HepG2 (cell line): ENCODE measurements at regions not wholly inside any gene's neighbourhood (a gene's known extent, or its start where the extent isn't known, plus 50 kb on each side); places are given as distances from the start of the nearest gene placed in this dataset.

Experiments
- ATAC-seq: fragments of 200-7000 bp; cut with Tn5 transposase; 3 replicates; pipeline ENCODE4 v1.9.1; 2020; ENCODE audit warnings: mild to moderate bottlenecking, moderate library complexity
- BruUV-seq: library from RNA; stranded (reverse); fragments of 400-500 nt; replicated peaks from 2 replicates; lab custom pipeline; 2021; lab: Mats Ljungman, UMichigan
- CTCF ChIA-PET: fragments of 300-600 bp; formaldehyde crosslinking; extraction: SDS; loops from one replicate; lab custom pipeline; 2021; ENCODE audit warnings: low total read pairs, inconsistent platforms, low intra/inter-chr PET ratio; lab: Yijun Ruan, JAX
- POLR2A ChIA-PET: fragments of 350-600 bp; sonication (Branson Sonifier 250); formaldehyde crosslinking; loops from one replicate; lab custom pipeline; 2020; ENCODE audit warnings: antibody characterized with exemption, inconsistent platforms; lab: Yijun Ruan, JAX
- DNase-seq: peaks from one replicate; pipeline ENCODE4 v3.0.0-alpha.2; 2015; ENCODE audit warnings: low spot score
- FAIRE-seq: peaks from 3 replicates; lab custom pipeline; 2011; peaks lifted over from hg19 to GRCh38; lab: Jason Lieb, UNC
- H2AFZ ChIP-seq: one replicate; pipeline ENCODE4 v1.6.1; 2011; ENCODE audit warnings: low read length, inconsistent platforms
- H3K27ac ChIP-seq: fragments of 300-600 bp; 3 replicates; pipeline ENCODE4 v1.8.0; 2011; ENCODE audit warnings: mixed run types, mild to moderate bottlenecking, mixed read lengths, low read length, inconsistent platforms; ENCODE audit not compliant: insufficient read depth; ENCODE audit errors: extremely low read length
- H3K27me3 ChIP-seq, 2 experiments: fragments of 200-600 bp in 1 of 2; 2 replicates in 1 of 2; 3 replicates in 1 of 2; pipeline versions ENCODE4 v1.6.0 to v1.8.0; 2011; ENCODE audit warnings: low read length in 2 of 2, mild to moderate bottlenecking in 2 of 2, moderate library complexity in 2 of 2, inconsistent platforms in 1 of 2; ENCODE audit not compliant: insufficient read depth in 2 of 2, control insufficient read depth in 1 of 2
- H3K36me3 ChIP-seq, 2 experiments: fragments of 200-600 bp in 1 of 2; replicated peaks in 1 of 2; 2 replicates in 1 of 2; 3 replicates in 1 of 2; pipeline versions ENCODE4 v1.5.1 to v1.8.0; 2011; ENCODE audit warnings: low read length in 2 of 2, inconsistent platforms in 1 of 2; ENCODE audit not compliant: insufficient read depth in 2 of 2, control insufficient read depth in 1 of 2
- H3K4me1 ChIP-seq: 2 replicates; pipeline ENCODE4 v1.5.1; 2012; ENCODE audit warnings: low read length, inconsistent platforms; ENCODE audit not compliant: insufficient read depth
- H3K4me2 ChIP-seq: 2 replicates; pipeline ENCODE4 v1.6.0; 2011; ENCODE audit warnings: low read depth, low read length, inconsistent platforms
- H3K4me3 ChIP-seq, 3 experiments: fragments of 200-600 bp in 1 of 3; sonication (generic), shearing (Covaris generic) in 1 of 3; replicated peaks in 1 of 3; 2 replicates each; pipeline ENCODE4 v1.5.1; 2011 to 2016; ENCODE audit warnings: low read length in 3 of 3, inconsistent platforms in 2 of 3, low read depth in 2 of 3, mild to moderate bottlenecking in 2 of 3, control low read depth in 1 of 3, mixed read lengths in 1 of 3; ENCODE audit not compliant: insufficient read depth in 1 of 3
- H3K79me2 ChIP-seq: one replicate; pipeline ENCODE4 v1.6.1; 2011; ENCODE audit warnings: low read length, inconsistent platforms; ENCODE audit not compliant: insufficient read depth
- H3K9ac ChIP-seq: 2 replicates; pipeline ENCODE4 v1.6.0; 2011; ENCODE audit warnings: mild to moderate bottlenecking, low read depth, low read length, inconsistent platforms; ENCODE audit not compliant: insufficient read depth
- H3K9me3 ChIP-seq: 2 replicates; pipeline ENCODE4 v1.5.1; 2012; ENCODE audit warnings: mild to moderate bottlenecking, low read length
- H4K20me1 ChIP-seq: 2 replicates; pipeline ENCODE4 v1.6.0; 2011; ENCODE audit warnings: inconsistent platforms, mild to moderate bottlenecking, low read length, moderate library complexity; ENCODE audit not compliant: insufficient read depth
- FOXA3 ChIP-seq: IDR thresholded peaks from 2 replicates; pipeline ENCODE4 v1.6.1; 2016; ENCODE audit warnings: missing genetic modification reagents, missing compliant biosample characterization
- KDM6A ChIP-seq: IDR thresholded peaks from 2 replicates; pipeline ENCODE4 v1.6.1; 2016; ENCODE audit warnings: low read depth
- PRDM10 ChIP-seq: sonication (generic); formaldehyde crosslinking; IDR thresholded peaks from 2 replicates; pipeline ENCODE4 v1.4.0; 2020; ENCODE audit warnings: low read depth, missing genetic modification reagents
- REXO4 ChIP-seq: sonication (generic); formaldehyde crosslinking; IDR thresholded peaks from 2 replicates; pipeline ENCODE4 v1.8.0; 2022; ENCODE audit warnings: missing genetic modification reagents, mild to moderate bottlenecking, borderline replicate concordance
- SIN3B ChIP-seq: fragments of 150-350 bp; IDR thresholded peaks from 2 replicates; pipeline ENCODE4 v1.6.1; 2014; ENCODE audit warnings: low read length
- STAG1 ChIP-seq: sonication (generic); formaldehyde crosslinking; IDR thresholded peaks from 2 replicates; pipeline ENCODE4 v1.4.0; 2020; ENCODE audit warnings: missing genetic modification reagents
- THRA ChIP-seq: sonication (generic); formaldehyde crosslinking; IDR thresholded peaks from 2 replicates; pipeline ENCODE4 v1.4.0; 2020; ENCODE audit warnings: missing genetic modification reagents, borderline replicate concordance
- TRIM24 ChIP-seq: sonication (generic); formaldehyde crosslinking; IDR thresholded peaks from 2 replicates; pipeline ENCODE4 v1.8.0; 2022; ENCODE audit warnings: mild to moderate bottlenecking, missing genetic modification reagents
- ZBTB20 ChIP-seq: sonication (generic); formaldehyde crosslinking; IDR thresholded peaks from 2 replicates; pipeline ENCODE4 v1.8.1; 2023; ENCODE audit warnings: missing genetic modification reagents, low read depth, mild to moderate bottlenecking, borderline replicate concordance
- ZNF333 ChIP-seq: sonication (generic); formaldehyde crosslinking; IDR thresholded peaks from 2 replicates; pipeline ENCODE4 v1.4.0; 2020; ENCODE audit warnings: mild to moderate bottlenecking, missing genetic modification reagents, borderline replicate concordance
- ZNF367 ChIP-seq: sonication (generic); formaldehyde crosslinking; IDR thresholded peaks from 2 replicates; pipeline ENCODE4 v1.4.0; 2020; ENCODE audit warnings: missing genetic modification reagents, borderline replicate concordance
- ZNF503 ChIP-seq: sonication (generic); formaldehyde crosslinking; IDR thresholded peaks from 2 replicates; pipeline ENCODE4 v1.4.0; 2020; ENCODE audit warnings: missing genetic modification reagents
- WGBS: methylation state at CpG from one replicate; pipeline ENCODE4 v1.1.6; 2017; ENCODE audit warnings: low lambda C conversion rate; 5-methylcytosine and 5-hydroxymethylcytosine counted together
- in situ Hi-C: cut with HindIII; loops from 2 replicates; pipeline ENCODE4 v1.10.0; 2017; ENCODE audit warnings: low pct_unique_long_range_greater_than_20kb; ENCODE audit not compliant: extremely low pct_ligation_motif_present
- intact Hi-C: fragments of 100-400 bp; cut with micrococcal nuclease; formaldehyde crosslinking; loops from one replicate; pipeline ENCODE4 v1.10.0; 2022; ENCODE audit not compliant: unreplicated experiment
- TF ChIP-seq, protein P1 (sequence below): sonication (generic); formaldehyde crosslinking; IDR thresholded peaks from 2 replicates; pipeline ENCODE4 v1.5.1; 2020; ENCODE audit warnings: mild to moderate bottlenecking, missing genetic modification reagents
- TF ChIP-seq, protein P2 (sequence below): sonication (generic); formaldehyde crosslinking; IDR thresholded peaks from 2 replicates; pipeline ENCODE4 v1.4.0; 2020; ENCODE audit warnings: missing genetic modification reagents

DNA sequence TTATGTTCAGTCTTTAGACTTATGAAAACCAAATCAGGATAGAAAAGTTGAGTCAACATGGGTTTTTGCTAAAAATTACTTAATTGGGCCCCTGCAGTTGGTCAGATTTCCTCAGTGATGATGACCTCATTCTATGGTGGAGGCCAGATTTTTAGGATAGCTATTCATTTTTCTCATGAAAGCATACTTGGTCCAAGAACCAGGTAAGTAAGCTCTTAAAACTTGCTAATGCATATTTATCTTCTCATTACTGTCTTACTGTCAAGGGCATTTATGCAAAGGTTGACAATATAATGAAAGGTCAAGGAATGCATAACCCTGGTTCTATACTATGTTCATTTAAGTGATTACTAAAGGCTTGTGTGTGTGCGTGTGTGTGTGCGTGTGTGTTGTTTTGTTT is 650.6 kb downstream of the SATB2 start:
- no peak overlapping the region for H3K4me3 ChIP-seq
- H3K9ac ChIP-seq: no peak overlapping the region
- ChIA-PET POLR2A (no interaction called here), CTCF (no interaction called here)
- no peaks in the 10 kb centered on the region for H3K36me3 ChIP-seq
- H3K27ac ChIP-seq: no peak overlapping the region
- DNase-seq: no peak
- no peaks in the 10 kb centered on the region for H3K9me3 ChIP-seq
- BruUV-seq: no TSS peak
- no peak for FAIRE-seq
- no peak overlapping the region for H3K4me2 ChIP-seq
- intact Hi-C loops (no loop called here), in situ Hi-C loops (no loop called here)
- no peaks in the 10 kb centered on the region for H3K79me2 ChIP-seq
- WGBS: 28% methylated on average over 2 of the region's 2 CpGs
- no peak overlapping the region for H2AFZ ChIP-seq
- H4K20me1 ChIP-seq: no peaks in the 10 kb centered on the region
- ATAC-seq: no peak
- H3K4me1 ChIP-seq: no peaks in the 10 kb centered on the region
- no peaks in the 10 kb centered on the region; a peak in 1 of 5 replicates for H3K27me3 ChIP-seq
- TF ChIP-seq TRIM24 (CRISPR knock-in tag) (no peak), FOXA3 (CRISPR knock-in tag) (no peak), KDM6A (no peak), SIN3B (no peak), ZNF333 (CRISPR knock-in tag) (no peak), REXO4 (no peak), STAG1 (CRISPR knock-in tag) (no peak), PRDM10 (no peak), ZBTB20 (CRISPR knock-in tag) (no peak), THRA (CRISPR knock-in tag) (no peak), ZNF367 (no peak), ZNF503 (CRISPR knock-in tag) (no peak)
- TF ChIP-seq, protein P1, sequence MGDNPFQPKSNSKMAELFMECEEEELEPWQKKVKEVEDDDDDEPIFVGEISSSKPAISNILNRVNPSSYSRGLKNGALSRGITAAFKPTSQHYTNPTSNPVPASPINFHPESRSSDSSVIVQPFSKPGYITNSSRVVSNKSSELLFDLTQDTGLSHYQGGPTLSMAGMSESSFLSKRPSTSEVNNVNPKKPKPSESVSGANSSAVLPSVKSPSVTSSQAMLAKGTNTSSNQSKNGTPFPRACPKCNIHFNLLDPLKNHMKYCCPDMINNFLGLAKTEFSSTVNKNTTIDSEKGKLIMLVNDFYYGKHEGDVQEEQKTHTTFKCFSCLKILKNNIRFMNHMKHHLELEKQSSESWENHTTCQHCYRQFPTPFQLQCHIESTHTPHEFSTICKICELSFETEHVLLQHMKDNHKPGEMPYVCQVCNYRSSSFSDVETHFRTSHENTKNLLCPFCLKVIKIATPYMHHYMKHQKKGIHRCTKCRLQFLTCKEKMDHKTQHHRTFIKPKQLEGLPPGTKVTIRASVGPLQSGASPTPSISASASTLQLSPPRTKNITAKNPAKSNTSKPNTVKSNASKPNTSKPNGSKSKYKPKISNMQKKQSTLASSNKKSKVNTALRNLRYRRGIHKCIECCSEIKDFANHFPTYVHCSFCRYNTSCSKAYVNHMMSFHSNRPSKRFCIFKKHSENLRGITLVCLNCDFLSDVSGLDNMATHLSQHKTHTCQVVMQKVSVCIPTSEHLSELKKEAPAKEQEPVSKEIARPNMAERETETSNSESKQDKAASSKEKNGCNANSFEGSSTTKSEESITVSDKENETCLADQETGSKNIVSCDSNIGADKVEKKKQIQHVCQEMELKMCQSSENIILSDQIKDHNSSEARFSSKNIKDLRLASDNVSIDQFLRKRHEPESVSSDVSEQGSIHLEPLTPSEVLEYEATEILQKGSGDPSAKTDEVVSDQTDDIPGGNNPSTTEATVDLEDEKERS (CRISPR knock-in tag): no peak
- TF ChIP-seq, protein P2, sequence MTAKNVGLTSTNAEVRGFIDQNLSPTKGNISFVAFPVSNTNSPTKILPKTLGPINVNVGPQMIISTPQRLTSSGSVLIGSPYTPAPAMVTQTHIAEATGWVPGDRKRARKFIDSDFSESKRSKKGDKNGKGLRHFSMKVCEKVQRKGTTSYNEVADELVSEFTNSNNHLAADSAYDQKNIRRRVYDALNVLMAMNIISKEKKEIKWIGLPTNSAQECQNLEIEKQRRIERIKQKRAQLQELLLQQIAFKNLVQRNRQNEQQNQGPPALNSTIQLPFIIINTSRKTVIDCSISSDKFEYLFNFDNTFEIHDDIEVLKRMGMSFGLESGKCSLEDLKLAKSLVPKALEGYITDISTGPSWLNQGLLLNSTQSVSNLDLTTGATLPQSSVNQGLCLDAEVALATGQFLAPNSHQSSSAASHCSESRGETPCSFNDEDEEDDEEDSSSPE: no peak
